ENCODE measurements at regions not wholly inside any gene's neighbourhood (a gene's known extent, or its start where the extent isn't known, plus 50 kb on each side); places are given as distances from the start of the nearest gene placed in this dataset.

DNA sequence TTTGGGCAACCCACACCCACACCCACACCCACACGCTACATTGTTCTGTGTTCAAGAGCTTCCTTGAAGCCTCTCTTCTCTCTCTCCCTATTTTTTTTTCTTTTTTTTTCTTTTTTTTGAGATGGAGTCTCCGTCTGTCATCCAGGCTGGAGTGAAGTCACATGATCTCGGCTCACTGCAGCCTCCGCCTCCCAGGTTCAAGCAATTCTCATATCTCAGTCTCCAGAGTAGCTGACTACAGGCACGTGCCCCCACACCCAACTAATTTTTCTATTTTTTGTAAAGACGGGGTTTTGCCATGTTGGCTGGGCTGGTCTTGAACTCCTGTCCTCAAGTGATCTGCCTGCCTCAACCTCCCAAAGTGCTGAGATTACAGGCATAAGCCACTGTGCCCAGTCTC is 271.1 kb downstream of the SHQ1 start:
- H3K9me3 ChIP-seq: no peaks in the 10 kb centered on the region
- H3K27ac ChIP-seq: no peak overlapping the region
- no peaks in the 10 kb centered on the region for H3K27me3 ChIP-seq
- H3K4me1 ChIP-seq: no peaks in the 10 kb centered on the region
- no peaks in the 10 kb centered on the region for H3K36me3 ChIP-seq
- no peak overlapping the region for H3K4me3 ChIP-seq
- WGBS, 2 donors: 91 to 94% methylated on average over 6 of the region's 6 CpGs
- TF ChIP-seq EP300 (IDR thresholded peaks at IDR 0.05): no peak
- no peak for TF ChIP-seq POLR2A (IDR thresholded peaks at IDR 0.05)
- TF ChIP-seq, protein P1, sequence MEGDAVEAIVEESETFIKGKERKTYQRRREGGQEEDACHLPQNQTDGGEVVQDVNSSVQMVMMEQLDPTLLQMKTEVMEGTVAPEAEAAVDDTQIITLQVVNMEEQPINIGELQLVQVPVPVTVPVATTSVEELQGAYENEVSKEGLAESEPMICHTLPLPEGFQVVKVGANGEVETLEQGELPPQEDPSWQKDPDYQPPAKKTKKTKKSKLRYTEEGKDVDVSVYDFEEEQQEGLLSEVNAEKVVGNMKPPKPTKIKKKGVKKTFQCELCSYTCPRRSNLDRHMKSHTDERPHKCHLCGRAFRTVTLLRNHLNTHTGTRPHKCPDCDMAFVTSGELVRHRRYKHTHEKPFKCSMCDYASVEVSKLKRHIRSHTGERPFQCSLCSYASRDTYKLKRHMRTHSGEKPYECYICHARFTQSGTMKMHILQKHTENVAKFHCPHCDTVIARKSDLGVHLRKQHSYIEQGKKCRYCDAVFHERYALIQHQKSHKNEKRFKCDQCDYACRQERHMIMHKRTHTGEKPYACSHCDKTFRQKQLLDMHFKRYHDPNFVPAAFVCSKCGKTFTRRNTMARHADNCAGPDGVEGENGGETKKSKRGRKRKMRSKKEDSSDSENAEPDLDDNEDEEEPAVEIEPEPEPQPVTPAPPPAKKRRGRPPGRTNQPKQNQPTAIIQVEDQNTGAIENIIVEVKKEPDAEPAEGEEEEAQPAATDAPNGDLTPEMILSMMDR (IDR thresholded peaks at IDR 0.05): no peak
- no peak for DNase-seq (ENCODE audit: low spot score in 2 of 2)

DNA sequence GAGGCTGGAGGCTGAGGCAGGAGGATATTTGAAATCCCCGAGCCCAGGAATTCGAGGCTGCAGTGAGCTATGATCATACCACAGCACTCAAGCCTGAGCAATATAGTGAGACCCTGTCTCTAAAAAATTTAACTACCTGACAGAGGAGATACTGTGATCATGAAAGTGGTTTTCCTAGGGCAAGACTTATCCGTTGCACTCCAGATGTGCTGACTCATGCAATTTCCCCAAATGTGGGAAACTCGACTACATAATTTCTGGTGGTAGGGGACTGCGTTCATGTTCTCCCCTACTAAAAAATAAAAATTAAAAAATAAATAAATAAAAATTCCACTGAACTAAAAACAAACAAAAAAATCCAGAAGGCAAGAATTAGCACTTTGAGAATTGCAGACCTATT is 271.7 kb downstream of the SHQ1 start:
- Histone ChIP-seq H3K4me1 (no peaks in the 10 kb centered on the region), H3K27ac (no peak overlapping the region), H3K4me3 (no peak overlapping the region), H3K27me3 (no peaks in the 10 kb centered on the region), H3K9me3 (no peaks in the 10 kb centered on the region), H3K36me3 (no peaks in the 10 kb centered on the region)
- no peak for TF ChIP-seq EP300 (IDR thresholded peaks at IDR 0.05)
- TF ChIP-seq POLR2A (IDR thresholded peaks at IDR 0.05): no peak
- TF ChIP-seq, protein P1 (IDR thresholded peaks at IDR 0.05): no peak
- 82 to 86% methylated on average over 5 of the region's 5 CpGs for WGBS, 2 donors
- DNase-seq (ENCODE audit: low spot score in 2 of 2): no peak

DNA sequence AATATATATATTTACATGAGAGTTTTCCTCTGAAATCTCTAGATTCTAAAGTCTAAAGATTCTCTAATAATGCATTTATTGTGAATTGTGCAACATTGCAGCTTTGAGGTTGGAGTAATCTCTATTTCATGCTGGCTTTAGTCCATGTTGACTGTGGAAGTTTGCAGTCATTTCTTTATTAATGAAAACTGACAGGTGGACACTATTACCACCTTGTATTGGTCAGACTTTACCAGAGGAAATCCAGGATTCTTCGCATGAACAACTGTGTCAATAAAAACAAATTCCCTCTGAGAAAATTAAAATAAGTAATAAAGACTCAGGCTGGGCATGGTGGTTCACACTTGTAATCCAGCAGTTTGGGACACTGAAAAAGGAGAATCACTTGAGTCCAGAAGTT is 274.1 kb downstream of the SHQ1 start:
- DNase-seq (ENCODE audit: low spot score in 2 of 2): no peak
- Histone ChIP-seq H3K4me1 (no peaks in the 10 kb centered on the region), H3K27ac (no peak overlapping the region), H3K9me3 (no peaks in the 10 kb centered on the region), H3K36me3 (no peaks in the 10 kb centered on the region), H3K4me3 (no peak overlapping the region), H3K27me3 (no peaks in the 10 kb centered on the region)
- TF ChIP-seq POLR2A (IDR thresholded peaks at IDR 0.05): no peak
- TF ChIP-seq EP300 (IDR thresholded peaks at IDR 0.05): no peak
- TF ChIP-seq, protein P1 (IDR thresholded peaks at IDR 0.05): no peak
- WGBS, 2 donors: 86 to 96% methylated on average over 1 of the region's 1 CpG

DNA sequence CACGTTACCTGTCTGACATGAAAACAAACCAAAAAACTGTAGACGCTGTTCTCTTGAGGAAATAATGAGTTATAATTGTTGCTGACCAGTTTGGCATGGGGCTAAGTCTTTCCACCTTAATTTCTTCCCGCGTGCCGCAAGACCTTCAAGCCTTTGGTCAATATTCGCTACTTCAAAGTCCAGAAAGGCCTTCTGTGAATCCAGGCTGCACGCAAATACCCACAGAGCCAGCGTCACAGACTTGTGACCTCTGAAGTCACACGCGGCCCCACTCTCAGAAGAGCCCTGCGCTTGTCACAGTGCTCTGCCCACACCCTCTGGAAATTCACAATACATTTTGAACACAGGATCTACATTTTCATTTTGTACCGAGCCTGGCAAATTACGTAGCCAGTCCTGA is 275.2 kb downstream of the SHQ1 start:
- 83 to 87% methylated on average over 13 of the region's 13 CpGs for WGBS, 2 donors
- H3K27ac ChIP-seq: no peak overlapping the region
- no peak overlapping the region for H3K4me3 ChIP-seq
- DNase-seq (ENCODE audit: low spot score in 2 of 2): no peak
- H3K9me3 ChIP-seq: no peaks in the 10 kb centered on the region
- no peaks in the 10 kb centered on the region for H3K4me1 ChIP-seq
- TF ChIP-seq POLR2A (IDR thresholded peaks at IDR 0.05) (no peak), EP300 (IDR thresholded peaks at IDR 0.05) (no peak)
- TF ChIP-seq, protein P1 (IDR thresholded peaks at IDR 0.05): no peak
- no peaks in the 10 kb centered on the region for H3K36me3 ChIP-seq
- no peaks in the 10 kb centered on the region for H3K27me3 ChIP-seq

DNA sequence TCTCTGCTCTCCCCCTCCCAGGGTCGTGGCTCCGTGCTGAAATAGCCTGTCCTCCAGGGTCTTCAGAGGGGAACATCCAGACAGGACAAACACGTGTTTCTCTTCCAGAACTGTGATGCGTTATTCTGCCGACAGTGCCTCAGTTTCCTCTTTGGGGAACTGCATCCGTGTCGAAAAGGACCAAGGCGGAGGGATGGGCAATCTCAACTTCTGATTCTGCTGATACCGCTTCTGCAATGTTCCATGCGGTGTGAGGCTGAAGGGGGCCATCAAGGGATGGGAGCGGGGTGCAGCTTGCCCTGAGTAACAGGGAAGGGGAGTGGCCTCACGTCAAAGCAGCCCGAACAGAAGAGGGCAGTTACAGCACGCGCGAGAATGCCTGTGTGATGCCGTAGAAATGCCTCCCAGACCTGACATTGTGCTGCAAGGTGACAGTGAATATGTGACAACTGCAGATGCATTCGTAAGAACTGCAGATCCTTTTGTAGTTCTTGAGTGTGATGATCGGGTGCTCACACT is 275.7 kb downstream of the SHQ1 start:
- H3K27ac ChIP-seq: no peak overlapping the region
- H3K27me3 ChIP-seq: no peaks in the 10 kb centered on the region
- 87% methylated on average over 15 to 19 of the region's 19 CpGs for WGBS, 2 donors
- no peaks in the 10 kb centered on the region for H3K36me3 ChIP-seq
- no peak overlapping the region for H3K4me3 ChIP-seq
- H3K9me3 ChIP-seq: no peaks in the 10 kb centered on the region
- H3K4me1 ChIP-seq: no peaks in the 10 kb centered on the region
- no peak for DNase-seq (ENCODE audit: low spot score in 2 of 2)
- TF ChIP-seq, protein P1 (IDR thresholded peaks at IDR 0.05): no peak
- TF ChIP-seq POLR2A (IDR thresholded peaks at IDR 0.05) (no peak), EP300 (IDR thresholded peaks at IDR 0.05) (no peak)
